ENCODE measurements at regions not wholly inside any gene's neighbourhood (a gene's known extent, or its start where the extent isn't known, plus 50 kb on each side); places are given as distances from the start of the nearest gene placed in this dataset.

GRCh38 chr7:51772190-51772589 lies 455.6 kb upstream of the COBL start:
- Histone ChIP-seq H3K9me3 (ENCODE audit: insufficient read depth, low read length) (no peaks in the 10 kb centered on the region; the same call in 1 of the 2 replicates), H3K27ac (ENCODE audit: low read depth, low read length) (no peak overlapping the region), H3K9me2 (replicated peaks; ENCODE audit: insufficient read depth, low read length) (no peaks in the 10 kb centered on the region), H3K27me3 (ENCODE audit: low read length) (no peaks in the 10 kb centered on the region), H3K36me3 (ENCODE audit: low read length) (no peaks in the 10 kb centered on the region), H3K4me3 (ENCODE audit: insufficient read depth, low read length, poor library complexity, severe bottlenecking) (no peak overlapping the region), H4K20me1 (ENCODE audit: low read depth, low read length) (no peaks in the 10 kb centered on the region), H3K9ac (ENCODE audit: low read length) (no peak overlapping the region), H2AFZ (ENCODE audit: low read depth, low read length, severe bottlenecking) (no peak overlapping the region), H3K79me2 (ENCODE audit: insufficient read depth, low read length) (no peaks in the 10 kb centered on the region), H3K4me2 (ENCODE audit: low read depth, low read length, poor library complexity, severe bottlenecking) (no peak overlapping the region), H3F3A (ENCODE audit: insufficient read depth) (no peaks in the 10 kb centered on the region)
- TF ChIP-seq, protein P1, sequence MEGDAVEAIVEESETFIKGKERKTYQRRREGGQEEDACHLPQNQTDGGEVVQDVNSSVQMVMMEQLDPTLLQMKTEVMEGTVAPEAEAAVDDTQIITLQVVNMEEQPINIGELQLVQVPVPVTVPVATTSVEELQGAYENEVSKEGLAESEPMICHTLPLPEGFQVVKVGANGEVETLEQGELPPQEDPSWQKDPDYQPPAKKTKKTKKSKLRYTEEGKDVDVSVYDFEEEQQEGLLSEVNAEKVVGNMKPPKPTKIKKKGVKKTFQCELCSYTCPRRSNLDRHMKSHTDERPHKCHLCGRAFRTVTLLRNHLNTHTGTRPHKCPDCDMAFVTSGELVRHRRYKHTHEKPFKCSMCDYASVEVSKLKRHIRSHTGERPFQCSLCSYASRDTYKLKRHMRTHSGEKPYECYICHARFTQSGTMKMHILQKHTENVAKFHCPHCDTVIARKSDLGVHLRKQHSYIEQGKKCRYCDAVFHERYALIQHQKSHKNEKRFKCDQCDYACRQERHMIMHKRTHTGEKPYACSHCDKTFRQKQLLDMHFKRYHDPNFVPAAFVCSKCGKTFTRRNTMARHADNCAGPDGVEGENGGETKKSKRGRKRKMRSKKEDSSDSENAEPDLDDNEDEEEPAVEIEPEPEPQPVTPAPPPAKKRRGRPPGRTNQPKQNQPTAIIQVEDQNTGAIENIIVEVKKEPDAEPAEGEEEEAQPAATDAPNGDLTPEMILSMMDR (IDR thresholded peaks at IDR 0.05; ENCODE audit: insufficient read depth, low read length, poor library complexity, severe bottlenecking), result no peak
- no peak for TF ChIP-seq EZH2phosphoT487 (conservative IDR thresholded peaks at IDR 0.05; ENCODE audit: low read length)

DNA sequence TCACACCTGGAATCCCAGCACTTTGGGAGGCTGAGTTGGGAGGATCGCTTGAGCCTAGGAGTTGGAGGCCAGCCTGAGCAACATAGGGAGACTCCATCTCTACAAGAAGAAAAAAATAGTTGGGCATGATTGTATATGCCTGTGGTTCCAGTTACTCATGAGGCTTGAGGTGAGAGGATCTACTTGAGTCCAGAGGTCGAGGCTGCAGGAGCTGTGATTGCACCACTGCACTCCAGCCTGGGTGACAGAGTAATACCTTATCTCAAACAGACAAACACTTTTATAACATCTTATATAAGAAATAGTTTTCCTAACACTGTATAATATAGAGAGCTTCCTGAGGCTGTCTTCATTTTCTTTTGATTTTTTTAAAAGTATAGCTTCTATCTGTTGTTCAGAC lies 448.4 kb upstream of the COBL start:
- H3K4me3 ChIP-seq (ENCODE audit: insufficient read depth, low read length, poor library complexity, severe bottlenecking), result no peak overlapping the region
- no peak overlapping the region for H2AFZ ChIP-seq (ENCODE audit: low read depth, low read length, severe bottlenecking)
- no peaks in the 10 kb centered on the region for H4K20me1 ChIP-seq (ENCODE audit: low read depth, low read length)
- no peak overlapping the region for H3K9ac ChIP-seq (ENCODE audit: low read length)
- no peaks in the 10 kb centered on the region for H3K9me2 ChIP-seq (replicated peaks; ENCODE audit: insufficient read depth, low read length)
- H3K79me2 ChIP-seq (ENCODE audit: insufficient read depth, low read length), result no peaks in the 10 kb centered on the region
- no peak for TF ChIP-seq EZH2phosphoT487 (conservative IDR thresholded peaks at IDR 0.05; ENCODE audit: low read length)
- TF ChIP-seq, protein P1 (IDR thresholded peaks at IDR 0.05; ENCODE audit: insufficient read depth, low read length, poor library complexity, severe bottlenecking), result no peak
- H3K4me2 ChIP-seq (ENCODE audit: low read depth, low read length, poor library complexity, severe bottlenecking), result no peak overlapping the region
- no peaks in the 10 kb centered on the region for H3F3A ChIP-seq (ENCODE audit: insufficient read depth)
- no peaks in the 10 kb centered on the region for H3K9me3 ChIP-seq (ENCODE audit: insufficient read depth, low read length)
- H3K27me3 ChIP-seq (ENCODE audit: low read length), result no peaks in the 10 kb centered on the region
- no peaks in the 10 kb centered on the region for H3K36me3 ChIP-seq (ENCODE audit: low read length)
- H3K27ac ChIP-seq (ENCODE audit: low read depth, low read length), result no peak overlapping the region

DNA sequence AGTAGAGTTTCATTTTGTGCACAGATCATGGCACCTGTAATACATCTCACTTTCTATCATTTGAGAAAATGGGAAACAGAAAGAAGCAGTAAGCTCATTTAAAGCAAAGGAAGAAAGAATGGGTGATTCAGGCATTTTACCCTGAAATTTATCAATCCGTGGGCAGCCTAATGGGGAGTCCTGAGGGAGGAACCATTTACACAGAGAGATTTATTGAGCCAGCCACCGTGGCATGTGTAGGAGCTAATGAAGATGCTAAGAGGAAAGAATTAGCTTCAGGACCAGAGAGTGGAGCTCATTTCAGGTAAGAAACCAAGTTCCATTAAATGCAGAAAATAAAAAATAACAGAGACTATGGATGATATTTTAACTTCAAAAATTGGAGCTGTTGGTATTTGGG lies 443.4 kb upstream of the COBL start:
- no peak overlapping the region for H3K27ac ChIP-seq (ENCODE audit: low read depth, low read length)
- no peak for TF ChIP-seq EZH2phosphoT487 (conservative IDR thresholded peaks at IDR 0.05; ENCODE audit: low read length)
- TF ChIP-seq, protein P1 (IDR thresholded peaks at IDR 0.05; ENCODE audit: insufficient read depth, low read length, poor library complexity, severe bottlenecking), result no peak
- no peak overlapping the region for H3K4me3 ChIP-seq (ENCODE audit: insufficient read depth, low read length, poor library complexity, severe bottlenecking)
- no peaks in the 10 kb centered on the region for H4K20me1 ChIP-seq (ENCODE audit: low read depth, low read length)
- no peak overlapping the region for H2AFZ ChIP-seq (ENCODE audit: low read depth, low read length, severe bottlenecking)
- no peak overlapping the region for H3K4me2 ChIP-seq (ENCODE audit: low read depth, low read length, poor library complexity, severe bottlenecking)
- no peaks in the 10 kb centered on the region for H3K9me2 ChIP-seq (replicated peaks; ENCODE audit: insufficient read depth, low read length)
- H3K27me3 ChIP-seq (ENCODE audit: low read length), result no peaks in the 10 kb centered on the region
- H3K9me3 ChIP-seq (ENCODE audit: insufficient read depth, low read length), result no peaks in the 10 kb centered on the region
- H3F3A ChIP-seq (ENCODE audit: insufficient read depth), result no peaks in the 10 kb centered on the region
- H3K9ac ChIP-seq (ENCODE audit: low read length), result no peak overlapping the region
- no peaks in the 10 kb centered on the region for H3K79me2 ChIP-seq (ENCODE audit: insufficient read depth, low read length)
- H3K36me3 ChIP-seq (ENCODE audit: low read length), result no peaks in the 10 kb centered on the region
